GM12864 (cell line): ENCODE measurements at regions not wholly inside any gene's neighbourhood (a gene's known extent, or its start where the extent isn't known, plus 50 kb on each side); places are given as distances from the start of the nearest gene placed in this dataset.

Experiments
- DNase-seq: peaks from one replicate; pipeline ENCODE4 v3.0.0-alpha.2; 2011; ENCODE audit warnings: low read depth
- H3K4me3 ChIP-seq: 2 replicates; pipeline ENCODE4 v1.5.1; 2011; ENCODE audit warnings: mild to moderate bottlenecking, low read depth, low read length, control low read depth
- CTCF ChIP-seq: IDR thresholded peaks from 2 replicates; pipeline ENCODE4 v1.5.1; 2011; ENCODE audit warnings: low read depth, mild to moderate bottlenecking, moderate library complexity, low read length, control low read depth, inconsistent platforms; ENCODE audit errors: missing control alignments

GRCh38 chrX:35675151-35675550 lies 123.0 kb upstream of the MAGEB16 start:
- no peak for DNase-seq

GRCh38 chrX:35680940-35681346 lies 117.2 kb upstream of the MAGEB16 start:
- TF ChIP-seq CTCF, result no peak
- DNase-seq, result no peak

More at GRCh38 chrX:35675151-35675550, 123.0 kb upstream of the MAGEB16 start:
- TF ChIP-seq CTCF, result no peak
- no peak overlapping the region for H3K4me3 ChIP-seq

GRCh38 chrX:35682476-35682875 lies 115.7 kb upstream of the MAGEB16 start:
- no peak overlapping the region for H3K4me3 ChIP-seq
- no peak for TF ChIP-seq CTCF
- DNase-seq, result no peak

More at GRCh38 chrX:35680940-35681346, 117.2 kb upstream of the MAGEB16 start:
- H3K4me3 ChIP-seq, result no peak overlapping the region

- TF ChIP-seq CTCF, result no peak
- DNase-seq, result no peak
- H3K4me3 ChIP-seq, result no peak overlapping the region
Measured at GRCh38 chrX:35696760-35697234, 101.3 kb upstream of the MAGEB16 start.

- no peak for TF ChIP-seq CTCF
- no peak overlapping the region for H3K4me3 ChIP-seq
- DNase-seq, result no peak
Measured at GRCh38 chrX:35699642-35700041, 98.5 kb upstream of the MAGEB16 start.

GRCh38 chrX:35700121-35700520 lies 98.0 kb upstream of the MAGEB16 start:
- no peak for TF ChIP-seq CTCF
- no peak for DNase-seq
- H3K4me3 ChIP-seq, result no peak overlapping the region

GRCh38 chrX:35711281-35711680 lies 86.9 kb upstream of the MAGEB16 start:
- no peak overlapping the region for H3K4me3 ChIP-seq
- no peak for TF ChIP-seq CTCF
- DNase-seq, result no peak
